ENCODE measurements at regions not wholly inside any gene's neighbourhood (a gene's known extent, or its start where the extent isn't known, plus 50 kb on each side); places are given as distances from the start of the nearest gene placed in this dataset.

- no peak for TF ChIP-seq CTCF (IDR thresholded peaks at IDR 0.05; ENCODE audit: low read depth, low read length, missing control alignments)
- in situ Hi-C loops (cut with HindIII; ENCODE audit: low pct_ligation_motif_present, low sequenced_read_pairs) = no loop called here
- Histone ChIP-seq H3K27ac (no peak overlapping the region), H3K4me3 (ENCODE audit: low read depth, low read length) (no peak overlapping the region), H3K27me3 (replicated peaks) (no peaks in the 10 kb centered on the region), H3K36me3 (replicated peaks) (no peaks in the 10 kb centered on the region)
- DNase-seq = no peak
Observed at GRCh38 chr1:87899746-87900145, 571.1 kb downstream of the LMO4 start.

GRCh38 chr1:87902830-87903229, 574.1 kb downstream of the LMO4 start:
- H3K36me3 ChIP-seq (replicated peaks) = no peaks in the 10 kb centered on the region
- TF ChIP-seq CTCF (IDR thresholded peaks at IDR 0.05; ENCODE audit: low read depth, low read length, missing control alignments) = no peak
- H3K27ac ChIP-seq = no peak overlapping the region
- H3K4me3 ChIP-seq (ENCODE audit: low read depth, low read length) = no peak overlapping the region
- H3K27me3 ChIP-seq (replicated peaks) = no peaks in the 10 kb centered on the region
- in situ Hi-C loops (cut with HindIII; ENCODE audit: low pct_ligation_motif_present, low sequenced_read_pairs) = no loop called here
- DNase-seq = no peak

- in situ Hi-C loops (cut with HindIII; ENCODE audit: low pct_ligation_motif_present, low sequenced_read_pairs) = no loop called here
- Histone ChIP-seq H3K36me3 (replicated peaks) (no peaks in the 10 kb centered on the region), H3K27ac (no peak overlapping the region), H3K4me3 (ENCODE audit: low read depth, low read length) (no peak overlapping the region), H3K27me3 (replicated peaks) (no peaks in the 10 kb centered on the region)
- no peak for TF ChIP-seq CTCF (IDR thresholded peaks at IDR 0.05; ENCODE audit: low read depth, low read length, missing control alignments)
- DNase-seq = no peak
Observed at GRCh38 chr1:87903242-87903641, 574.6 kb downstream of the LMO4 start.

GRCh38 chr1:87904651-87905050, 576.0 kb downstream of the LMO4 start:
- no peaks in the 10 kb centered on the region for H3K36me3 ChIP-seq (replicated peaks)
- in situ Hi-C loops (cut with HindIII; ENCODE audit: low pct_ligation_motif_present, low sequenced_read_pairs) = no loop called here
- H3K27ac ChIP-seq = no peak overlapping the region
- TF ChIP-seq CTCF (IDR thresholded peaks at IDR 0.05; ENCODE audit: low read depth, low read length, missing control alignments) = no peak
- no peak overlapping the region for H3K4me3 ChIP-seq (ENCODE audit: low read depth, low read length)
- DNase-seq = no peak
- no peaks in the 10 kb centered on the region for H3K27me3 ChIP-seq (replicated peaks)

GRCh38 chr1:87905651-87906050, 577.0 kb downstream of the LMO4 start:
- no peaks in the 10 kb centered on the region for H3K27me3 ChIP-seq (replicated peaks)
- in situ Hi-C loops (cut with HindIII; ENCODE audit: low pct_ligation_motif_present, low sequenced_read_pairs) = no loop called here
- H3K27ac ChIP-seq = no peak overlapping the region
- TF ChIP-seq CTCF (IDR thresholded peaks at IDR 0.05; ENCODE audit: low read depth, low read length, missing control alignments) = no peak
- no peak for DNase-seq
- H3K36me3 ChIP-seq (replicated peaks) = no peaks in the 10 kb centered on the region
- H3K4me3 ChIP-seq (ENCODE audit: low read depth, low read length) = no peak overlapping the region

GRCh38 chr1:87906078-87906477, 577.4 kb downstream of the LMO4 start:
- no peaks in the 10 kb centered on the region for H3K36me3 ChIP-seq (replicated peaks)
- no peak overlapping the region for H3K27ac ChIP-seq
- H3K27me3 ChIP-seq (replicated peaks) = no peaks in the 10 kb centered on the region
- in situ Hi-C loops (cut with HindIII; ENCODE audit: low pct_ligation_motif_present, low sequenced_read_pairs) = no loop called here
- no peak overlapping the region for H3K4me3 ChIP-seq (ENCODE audit: low read depth, low read length)
- no peak for TF ChIP-seq CTCF (IDR thresholded peaks at IDR 0.05; ENCODE audit: low read depth, low read length, missing control alignments)
- DNase-seq = no peak

All from brain microvascular endothelial cell (primary cell).